Loucy (cell line): ENCODE measurements at regions not wholly inside any gene's neighbourhood (a gene's known extent, or its start where the extent isn't known, plus 50 kb on each side); places are given as distances from the start of the nearest gene placed in this dataset.
"Not testable (repeated sequence)": the region's sequence is repeated elsewhere in the genome, so short reads cannot be mapped to it uniquely, and the experiment has no call there.

Source experiments
- H2AFZ ChIP-seq: fragments of 200-600 bp; sonication (generic); 2 replicates; pipeline ENCODE4 v1.6.0; 2016; ENCODE audit warnings: antibody characterized with exemption, mild to moderate bottlenecking, low read length, moderate library complexity
- H3F3A ChIP-seq: fragments of 200-600 bp; 2 replicates; pipeline ENCODE4 v1.6.0; 2016; ENCODE audit warnings: antibody characterized with exemption, low read depth, mild to moderate bottlenecking
- H3K27me3 ChIP-seq: fragments of 200-600 bp; sonication (generic); 2 replicates; pipeline ENCODE4 v1.6.1; 2014; ENCODE audit warnings: low read length, mild to moderate bottlenecking; ENCODE audit not compliant: insufficient read depth, poor library complexity, severe bottlenecking
- H3K36me3 ChIP-seq: fragments of 200-600 bp; sonication (generic); 2 replicates; pipeline ENCODE4 v1.6.1; 2016; ENCODE audit warnings: low read length; ENCODE audit not compliant: insufficient read depth
- H3K4me1 ChIP-seq: fragments of 200-600 bp; sonication (generic); 2 replicates; pipeline ENCODE4 v1.5.1; 2014; ENCODE audit warnings: low read length, mild to moderate bottlenecking; ENCODE audit not compliant: insufficient read depth, poor library complexity, severe bottlenecking
- H3K4me2 ChIP-seq: fragments of 200-600 bp; sonication (generic); 2 replicates; pipeline ENCODE4 v1.6.0; 2014; ENCODE audit warnings: antibody characterized with exemption, low read length, low read depth, mild to moderate bottlenecking; ENCODE audit not compliant: poor library complexity, severe bottlenecking
- H3K4me3 ChIP-seq: fragments of 200-600 bp; sonication (generic); 2 replicates; pipeline ENCODE4 v1.5.1; 2014; ENCODE audit warnings: low read length, mild to moderate bottlenecking, mixed read lengths; ENCODE audit not compliant: poor library complexity, severe bottlenecking
- H3K79me2 ChIP-seq: fragments of 200-600 bp; sonication (generic); 2 replicates; pipeline ENCODE4 v1.6.1; 2014; ENCODE audit warnings: low read length; ENCODE audit not compliant: insufficient read depth
- H3K9ac ChIP-seq: fragments of 200-600 bp; sonication (generic); 2 replicates; pipeline ENCODE4 v1.6.0; 2014; ENCODE audit warnings: mild to moderate bottlenecking, low read depth, low read length, moderate library complexity; ENCODE audit not compliant: poor library complexity, severe bottlenecking
- H3K9me2 ChIP-seq: fragments of 200-600 bp; sonication (generic); replicated peaks from 2 replicates; pipeline ENCODE4 v1.6.1; 2016; ENCODE audit warnings: low read depth, low read length, mixed read lengths
- H3K9me3 ChIP-seq: fragments of 200-600 bp; sonication (generic); 2 replicates; pipeline ENCODE4 v1.6.1; 2014; ENCODE audit warnings: mild to moderate bottlenecking, antibody characterized with exemption, low read length, low read depth; ENCODE audit not compliant: insufficient read depth
- H4K20me1 ChIP-seq: fragments of 200-600 bp; sonication (generic); 2 replicates; pipeline ENCODE4 v1.6.0; 2014; ENCODE audit warnings: antibody characterized with exemption, low read length, mild to moderate bottlenecking; ENCODE audit not compliant: insufficient read depth, poor library complexity, severe bottlenecking
- CTCF ChIP-seq: fragments of 200-600 bp; sonication (generic); conservative IDR thresholded peaks from 2 replicates; pipeline ENCODE4 v1.5.1; 2014; ENCODE audit warnings: mild to moderate bottlenecking, antibody characterized with exemption, low read length
- EZH2phosphoT487 ChIP-seq: fragments of 200-600 bp; IDR thresholded peaks from 2 replicates; pipeline ENCODE4 v1.6.1; 2018; ENCODE audit warnings: antibody characterized with exemption, mild to moderate bottlenecking, moderate library complexity, borderline replicate concordance

GRCh38 chr22:25348391-25348790, 129.0 kb downstream of the CRYBB2 start:
- Histone ChIP-seq H3F3A (no peaks in the 10 kb centered on the region), H3K9ac (no peak overlapping the region), H3K4me1 (no peaks in the 10 kb centered on the region), H3K4me3 (no peak overlapping the region), H2AFZ (no peak overlapping the region), H3K4me2 (no peak overlapping the region), H3K27me3 (no peaks in the 10 kb centered on the region), H3K9me2 (no peaks in the 10 kb centered on the region), H4K20me1 (no peaks in the 10 kb centered on the region), H3K9me3 (no peaks in the 10 kb centered on the region), H3K36me3 (peaks cover 67% of the 10 kb centered on the region; the same call in 1 of the 2 replicates), H3K79me2 (no peaks in the 10 kb centered on the region)
- TF ChIP-seq EZH2phosphoT487, result no peak
- no peak for TF ChIP-seq CTCF

- H3F3A ChIP-seq, result not testable (repeated sequence)
Observed at GRCh38 chr22:25348996-25349395, 129.6 kb downstream of the CRYBB2 start.

GRCh38 chr22:25350551-25350971, 131.1 kb downstream of the CRYBB2 start:
- H3K79me2 ChIP-seq, result no peaks in the 10 kb centered on the region
- no peaks in the 10 kb centered on the region for H4K20me1 ChIP-seq
- TF ChIP-seq CTCF (no peak), EZH2phosphoT487 (no peak)
- no peak overlapping the region for H2AFZ ChIP-seq
- H3K4me3 ChIP-seq, result no peak overlapping the region
- no peaks in the 10 kb centered on the region for H3K9me2 ChIP-seq
- peaks cover 89% of the 10 kb centered on the region; the same call in 1 of the 2 replicates for H3K36me3 ChIP-seq
- no peaks in the 10 kb centered on the region for H3K27me3 ChIP-seq
- no peak overlapping the region for H3K9ac ChIP-seq
- H3K9me3 ChIP-seq, result no peaks in the 10 kb centered on the region
- H3F3A ChIP-seq, result no peaks in the 10 kb centered on the region
- no peak overlapping the region for H3K4me2 ChIP-seq
- no peaks in the 10 kb centered on the region for H3K4me1 ChIP-seq

More at GRCh38 chr22:25348996-25349395, 129.6 kb downstream of the CRYBB2 start:
- not testable (repeated sequence) for H3K4me2 ChIP-seq, H3K9me2 ChIP-seq, H4K20me1 ChIP-seq, H2AFZ ChIP-seq, H3K79me2 ChIP-seq, H3K4me3 ChIP-seq, H3K27me3 ChIP-seq, H3K9ac ChIP-seq, H3K9me3 ChIP-seq, H3K4me1 ChIP-seq
- peaks cover 73% of the 10 kb centered on the region; the same call in 1 of the 2 replicates for H3K36me3 ChIP-seq

- Histone ChIP-seq H3K9ac (no peak overlapping the region), H3F3A (no peaks in the 10 kb centered on the region), H3K36me3 (peaks cover 93% of the 10 kb centered on the region; the same call in 1 of the 2 replicates), H3K4me1 (peaks cover 9% of the 10 kb centered on the region), H3K9me2 (no peaks in the 10 kb centered on the region), H3K79me2 (no peaks in the 10 kb centered on the region), H3K27me3 (no peaks in the 10 kb centered on the region), H4K20me1 (no peaks in the 10 kb centered on the region), H3K4me2 (no peak overlapping the region), H3K9me3 (no peaks in the 10 kb centered on the region), H3K4me3 (no peak overlapping the region), H2AFZ (no peak overlapping the region)
- TF ChIP-seq EZH2phosphoT487 (no peak), CTCF (no peak)
Observed at GRCh38 chr22:25351631-25352293, 132.3 kb downstream of the CRYBB2 start.
